Neural crest cell (in vitro differentiated cells): ENCODE measurements at regions not wholly inside any gene's neighbourhood (a gene's known extent, or its start where the extent isn't known, plus 50 kb on each side); places are given as distances from the start of the nearest gene placed in this dataset.

Experiments
- DNase-seq: peaks from one replicate; pipeline ENCODE4 v3.0.0; 2021; ENCODE audit warnings: low read depth, mixed read lengths, low spot score
- H3K27ac Mint-ChIP-seq: one replicate; pipeline ENCODE4 v1.8.0; 2021; ENCODE audit warnings: mild to moderate bottlenecking, mixed read lengths; ENCODE audit not compliant: unreplicated experiment
- H3K27me3 Mint-ChIP-seq: 2 replicates; pipeline ENCODE4 v1.8.0; 2021; ENCODE audit warnings: low read depth, mild to moderate bottlenecking, mixed read lengths
- H3K36me3 Mint-ChIP-seq: 2 replicates; pipeline ENCODE4 v1.8.0; 2021; ENCODE audit warnings: low read depth, mild to moderate bottlenecking, mixed read lengths
- H3K4me1 Mint-ChIP-seq: 2 replicates; pipeline ENCODE4 v1.8.0; 2021; ENCODE audit warnings: mixed read lengths
- H3K4me3 Mint-ChIP-seq: one replicate; pipeline ENCODE4 v1.8.0; 2021; ENCODE audit warnings: mild to moderate bottlenecking, mixed read lengths
- H3K9me3 Mint-ChIP-seq: 2 replicates; pipeline ENCODE4 v1.8.0; 2021; ENCODE audit warnings: mixed read lengths
- CTCF ChIP-seq: fragments of 200-600 bp; sonication (generic); conservative IDR thresholded peaks from 2 replicates; pipeline ENCODE4 v1.5.0; 2021; ENCODE audit warnings: antibody characterized with exemption, mild to moderate bottlenecking

GRCh38 chr3:82274897-82275296 lies 513.5 kb upstream of the GBE1 start:
- H3K36me3 Mint-ChIP-seq, result no peaks in the 10 kb centered on the region
- no peak overlapping the region for H3K4me3 Mint-ChIP-seq
- H3K27ac Mint-ChIP-seq, result no peak overlapping the region
- no peaks in the 10 kb centered on the region for H3K4me1 Mint-ChIP-seq
- H3K27me3 Mint-ChIP-seq, result no peaks in the 10 kb centered on the region
- H3K9me3 Mint-ChIP-seq, result peaks cover 13% of the 10 kb centered on the region
- no peak for DNase-seq
- no peak for TF ChIP-seq CTCF

DNA sequence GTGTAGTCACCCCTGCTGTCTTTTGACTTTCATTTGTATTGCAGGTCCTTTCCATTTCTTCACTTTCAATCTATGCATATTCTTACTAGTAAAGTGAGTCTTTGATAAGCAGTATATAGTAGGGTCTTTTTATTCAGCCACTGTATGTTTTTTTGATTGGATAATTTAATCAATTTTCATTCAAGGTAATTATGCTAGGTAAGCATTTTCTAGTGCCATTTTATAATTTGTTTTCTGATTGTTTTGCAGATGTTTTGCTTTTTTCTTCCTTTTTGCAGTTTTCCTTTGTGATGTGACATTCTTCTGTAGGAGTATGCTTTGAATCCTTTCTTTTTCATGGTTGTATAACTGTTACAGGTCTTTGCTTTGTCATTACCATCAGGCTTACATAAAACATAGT lies 504.3 kb upstream of the GBE1 start:
- no peak overlapping the region for H3K27ac Mint-ChIP-seq

GRCh38 chr3:82262193-82262592 lies 500.7 kb upstream of the GBE1 start:
- DNase-seq, result no peak
- Mint-ChIP-seq H3K27ac (peak overlapping the region; percentile 28), H3K27me3 (no peaks in the 10 kb centered on the region), H3K36me3 (no peaks in the 10 kb centered on the region), H3K9me3 (no peaks in the 10 kb centered on the region), H3K4me3 (no peak overlapping the region), H3K4me1 (peaks cover 6% of the 10 kb centered on the region)
- no peak for TF ChIP-seq CTCF

More for the DNA sequence above, 504.3 kb upstream of the GBE1 start:
- peaks cover 6% of the 10 kb centered on the region for H3K4me1 Mint-ChIP-seq
- TF ChIP-seq CTCF, result no peak
- H3K9me3 Mint-ChIP-seq, result peaks cover 8% of the 10 kb centered on the region
- no peaks in the 10 kb centered on the region for H3K27me3 Mint-ChIP-seq
- no peak overlapping the region for H3K4me3 Mint-ChIP-seq
- no peaks in the 10 kb centered on the region for H3K36me3 Mint-ChIP-seq
- no peak for DNase-seq

DNA sequence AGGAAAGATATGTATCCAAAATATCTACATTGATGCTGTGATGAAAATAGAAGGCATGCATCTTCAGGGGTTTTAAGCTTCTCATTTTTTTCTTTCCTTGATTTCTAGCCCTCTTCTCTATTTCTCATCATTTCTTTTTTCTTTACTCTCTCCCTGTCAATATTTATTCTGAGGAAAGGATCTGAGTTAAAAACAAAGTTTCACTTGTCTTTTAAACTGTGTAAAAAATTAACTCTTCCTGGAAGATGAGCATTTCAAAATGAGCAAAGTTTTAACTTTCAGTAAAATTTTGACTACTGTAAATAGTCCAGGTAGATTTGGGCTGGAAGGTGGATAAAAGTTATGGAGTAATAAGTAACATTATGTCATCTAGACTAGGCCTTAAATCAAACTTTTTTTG lies 500.2 kb upstream of the GBE1 start:
- Mint-ChIP-seq H3K9me3 (no peaks in the 10 kb centered on the region), H3K27me3 (no peaks in the 10 kb centered on the region), H3K4me3 (no peak overlapping the region), H3K4me1 (peaks cover 6% of the 10 kb centered on the region), H3K36me3 (no peaks in the 10 kb centered on the region), H3K27ac (no peak overlapping the region)
- no peak for TF ChIP-seq CTCF
- DNase-seq, result no peak

DNA sequence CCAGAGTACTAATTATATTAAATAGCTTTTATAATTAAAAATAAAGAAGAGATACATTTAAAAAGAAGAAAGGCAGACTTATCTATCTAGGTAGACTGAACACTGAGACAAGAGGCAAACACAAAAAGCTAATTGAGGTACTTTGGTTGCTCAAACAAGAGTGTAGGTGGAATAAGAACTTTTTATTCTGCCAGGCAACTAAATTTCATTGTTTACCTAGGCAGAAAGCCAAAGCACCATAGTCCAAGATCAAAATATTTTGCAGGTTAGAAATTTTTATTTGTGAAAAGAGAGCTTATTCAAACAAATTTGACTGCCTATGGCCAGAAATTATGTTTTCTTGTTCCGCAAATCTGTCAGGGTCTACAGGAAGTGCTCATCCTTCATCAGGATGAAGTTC lies 499.6 kb upstream of the GBE1 start:
- Mint-ChIP-seq H3K27ac (no peak overlapping the region), H3K27me3 (no peaks in the 10 kb centered on the region), H3K4me1 (peaks cover 6% of the 10 kb centered on the region), H3K36me3 (no peaks in the 10 kb centered on the region), H3K9me3 (no peaks in the 10 kb centered on the region), H3K4me3 (no peak overlapping the region)
- TF ChIP-seq CTCF, result no peak
- DNase-seq, result no peak

- H3K36me3 Mint-ChIP-seq, result no peaks in the 10 kb centered on the region
- H3K9me3 Mint-ChIP-seq, result no peaks in the 10 kb centered on the region
- H3K4me3 Mint-ChIP-seq, result no peak overlapping the region
- no peak for DNase-seq
- TF ChIP-seq CTCF, result no peak
- no peak overlapping the region for H3K27ac Mint-ChIP-seq
- no peaks in the 10 kb centered on the region for H3K27me3 Mint-ChIP-seq
- H3K4me1 Mint-ChIP-seq, result peaks cover 6% of the 10 kb centered on the region
Observed at GRCh38 chr3:82259994-82260393, 498.5 kb upstream of the GBE1 start.
